ENCODE measurements at regions not wholly inside any gene's neighbourhood (a gene's known extent, or its start where the extent isn't known, plus 50 kb on each side); places are given as distances from the start of the nearest gene placed in this dataset.

DNA sequence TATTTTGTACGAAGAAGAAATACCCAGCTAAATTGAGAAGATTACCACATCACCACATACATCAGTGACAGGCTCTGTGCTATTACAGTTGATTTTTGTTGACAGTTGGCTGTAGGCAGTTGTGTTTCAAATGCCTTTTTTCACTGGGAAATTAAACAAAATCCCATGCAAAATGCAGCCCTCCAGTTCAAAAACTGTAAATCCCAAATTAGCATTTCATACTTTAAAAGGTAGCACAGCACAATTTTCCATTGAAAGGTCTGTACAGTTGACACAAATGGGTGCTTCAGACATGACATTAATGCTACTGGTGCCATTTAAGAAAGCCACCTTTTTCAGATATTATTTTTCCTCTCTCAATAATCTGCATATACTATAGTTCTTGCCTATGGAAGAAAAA lies 807.2 kb downstream of the BCL11A start:
- Mint-ChIP-seq H3K27me3 (ENCODE audit: unreplicated experiment) (no peaks in the 10 kb centered on the region), H3K36me3 (ENCODE audit: low read depth, unreplicated experiment) (no peaks in the 10 kb centered on the region), H3K4me3 (ENCODE audit: unreplicated experiment) (no peak overlapping the region), H3K27ac (ENCODE audit: unreplicated experiment) (no peak overlapping the region), H3K4me1 (ENCODE audit: unreplicated experiment) (no peaks in the 10 kb centered on the region), H3K9me3 (ENCODE audit: unreplicated experiment) (no peaks in the 10 kb centered on the region)
- DNase-seq (ENCODE audit: low spot score) = no peak
- TF ChIP-seq CTCF (IDR thresholded peaks at IDR 0.05; ENCODE audit: unreplicated experiment) = no peak

DNA sequence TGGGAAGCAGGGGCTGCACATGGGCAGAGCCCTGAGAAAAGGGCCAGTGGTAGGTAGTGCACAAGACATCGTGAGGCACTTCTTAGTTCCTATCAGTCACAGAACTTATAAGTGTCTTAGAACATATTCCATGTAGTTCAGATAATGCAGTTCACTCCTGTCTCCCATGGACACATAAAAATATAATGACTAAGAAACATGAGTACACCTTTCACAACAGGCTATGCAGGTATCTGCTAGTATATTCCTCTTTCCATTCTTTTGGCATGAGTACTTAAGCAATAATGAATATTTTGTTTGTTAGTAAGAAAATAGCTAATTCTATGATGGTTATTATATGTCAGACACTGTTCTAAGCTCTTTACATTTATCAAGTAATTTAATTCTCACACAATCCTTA lies 808.4 kb downstream of the BCL11A start:
- H3K27ac Mint-ChIP-seq (ENCODE audit: unreplicated experiment) = no peak overlapping the region
- no peaks in the 10 kb centered on the region for H3K4me1 Mint-ChIP-seq (ENCODE audit: unreplicated experiment)
- no peak for TF ChIP-seq CTCF (IDR thresholded peaks at IDR 0.05; ENCODE audit: unreplicated experiment)
- no peak for DNase-seq (ENCODE audit: low spot score)
- H3K27me3 Mint-ChIP-seq (ENCODE audit: unreplicated experiment) = no peaks in the 10 kb centered on the region
- no peaks in the 10 kb centered on the region for H3K36me3 Mint-ChIP-seq (ENCODE audit: low read depth, unreplicated experiment)
- no peaks in the 10 kb centered on the region for H3K9me3 Mint-ChIP-seq (ENCODE audit: unreplicated experiment)
- no peak overlapping the region for H3K4me3 Mint-ChIP-seq (ENCODE audit: unreplicated experiment)

DNA sequence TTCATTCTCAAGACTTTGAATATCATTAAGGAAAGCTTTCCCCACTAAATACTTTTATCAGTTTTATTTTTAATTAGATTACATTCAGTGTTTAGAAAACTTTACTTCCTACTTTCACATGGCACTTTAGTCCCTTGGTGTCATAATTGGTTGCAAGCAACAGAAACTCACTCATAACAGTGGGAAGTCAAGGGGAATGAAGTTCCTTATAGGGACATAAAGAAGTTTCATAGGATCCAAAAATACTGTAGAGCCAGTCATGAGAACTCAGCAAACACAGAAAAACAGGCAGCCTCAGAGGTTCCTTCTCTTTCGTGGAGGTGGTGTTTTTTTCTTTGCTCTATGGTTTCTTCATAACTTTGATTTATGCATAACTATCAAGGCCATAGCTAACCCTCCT lies 809.0 kb downstream of the BCL11A start:
- no peak for TF ChIP-seq CTCF (IDR thresholded peaks at IDR 0.05; ENCODE audit: unreplicated experiment)
- Mint-ChIP-seq H3K4me3 (ENCODE audit: unreplicated experiment) (no peak overlapping the region), H3K36me3 (ENCODE audit: low read depth, unreplicated experiment) (no peaks in the 10 kb centered on the region), H3K4me1 (ENCODE audit: unreplicated experiment) (no peaks in the 10 kb centered on the region), H3K9me3 (ENCODE audit: unreplicated experiment) (no peaks in the 10 kb centered on the region), H3K27ac (ENCODE audit: unreplicated experiment) (no peak overlapping the region), H3K27me3 (ENCODE audit: unreplicated experiment) (no peaks in the 10 kb centered on the region)
- no peak for DNase-seq (ENCODE audit: low spot score)

- H3K27ac Mint-ChIP-seq (ENCODE audit: unreplicated experiment) = no peak overlapping the region
- no peaks in the 10 kb centered on the region for H3K27me3 Mint-ChIP-seq (ENCODE audit: unreplicated experiment)
- no peaks in the 10 kb centered on the region for H3K4me1 Mint-ChIP-seq (ENCODE audit: unreplicated experiment)
- TF ChIP-seq CTCF (IDR thresholded peaks at IDR 0.05; ENCODE audit: unreplicated experiment) = no peak
- no peaks in the 10 kb centered on the region for H3K36me3 Mint-ChIP-seq (ENCODE audit: low read depth, unreplicated experiment)
- no peak for DNase-seq (ENCODE audit: low spot score)
- H3K4me3 Mint-ChIP-seq (ENCODE audit: unreplicated experiment) = no peak overlapping the region
- no peaks in the 10 kb centered on the region for H3K9me3 Mint-ChIP-seq (ENCODE audit: unreplicated experiment)
Observed at GRCh38 chr2:59741840-59742239, 811.6 kb downstream of the BCL11A start.

DNA sequence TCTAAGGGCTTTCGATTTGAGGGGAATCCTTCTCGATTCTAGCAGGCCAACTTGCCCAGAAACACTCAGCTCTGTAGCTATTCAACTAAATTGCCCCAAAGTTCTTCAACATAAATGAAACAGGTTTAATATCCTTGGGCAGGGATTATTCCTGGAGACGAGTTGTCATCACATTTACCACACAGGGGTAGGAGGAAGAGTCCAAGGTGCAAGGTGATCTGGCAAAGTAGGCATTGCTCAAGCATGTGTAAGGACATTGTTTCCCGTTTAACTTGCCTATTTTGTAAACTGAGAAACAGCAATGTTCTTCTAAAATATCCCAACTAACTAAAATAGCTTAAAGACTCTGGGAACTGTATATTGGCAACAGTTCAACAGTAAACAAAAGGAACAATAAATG lies 814.3 kb downstream of the BCL11A start:
- Mint-ChIP-seq H3K27me3 (ENCODE audit: unreplicated experiment) (no peaks in the 10 kb centered on the region), H3K4me3 (ENCODE audit: unreplicated experiment) (no peak overlapping the region), H3K9me3 (ENCODE audit: unreplicated experiment) (no peaks in the 10 kb centered on the region), H3K36me3 (ENCODE audit: low read depth, unreplicated experiment) (no peaks in the 10 kb centered on the region), H3K4me1 (ENCODE audit: unreplicated experiment) (no peaks in the 10 kb centered on the region), H3K27ac (ENCODE audit: unreplicated experiment) (no peak overlapping the region)
- DNase-seq (ENCODE audit: low spot score) = no peak
- TF ChIP-seq CTCF (IDR thresholded peaks at IDR 0.05; ENCODE audit: unreplicated experiment) = no peak
